ENCODE measurements at regions not wholly inside any gene's neighbourhood (a gene's known extent, or its start where the extent isn't known, plus 50 kb on each side); places are given as distances from the start of the nearest gene placed in this dataset.

DNA sequence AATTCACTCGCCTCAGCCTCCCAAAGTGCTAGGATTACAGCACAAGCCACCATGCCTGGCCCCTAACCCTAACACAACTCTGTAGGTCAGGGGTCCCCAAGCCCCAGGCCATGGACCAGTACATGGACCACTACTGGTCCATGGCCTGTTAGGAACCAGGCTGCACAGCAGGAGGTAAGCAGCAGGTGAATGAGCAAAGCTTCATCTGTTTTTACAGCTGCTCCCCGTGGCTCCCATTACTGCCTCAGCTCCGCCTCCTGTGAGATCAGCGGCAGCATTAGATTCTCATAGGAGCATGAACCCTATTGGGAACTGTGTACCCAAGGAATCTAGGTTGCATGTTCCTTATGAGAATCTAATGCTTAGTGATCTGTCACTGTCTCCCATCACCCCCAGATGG is 201.7 kb downstream of the NRP2 start:
- TF ChIP-seq, protein P1, sequence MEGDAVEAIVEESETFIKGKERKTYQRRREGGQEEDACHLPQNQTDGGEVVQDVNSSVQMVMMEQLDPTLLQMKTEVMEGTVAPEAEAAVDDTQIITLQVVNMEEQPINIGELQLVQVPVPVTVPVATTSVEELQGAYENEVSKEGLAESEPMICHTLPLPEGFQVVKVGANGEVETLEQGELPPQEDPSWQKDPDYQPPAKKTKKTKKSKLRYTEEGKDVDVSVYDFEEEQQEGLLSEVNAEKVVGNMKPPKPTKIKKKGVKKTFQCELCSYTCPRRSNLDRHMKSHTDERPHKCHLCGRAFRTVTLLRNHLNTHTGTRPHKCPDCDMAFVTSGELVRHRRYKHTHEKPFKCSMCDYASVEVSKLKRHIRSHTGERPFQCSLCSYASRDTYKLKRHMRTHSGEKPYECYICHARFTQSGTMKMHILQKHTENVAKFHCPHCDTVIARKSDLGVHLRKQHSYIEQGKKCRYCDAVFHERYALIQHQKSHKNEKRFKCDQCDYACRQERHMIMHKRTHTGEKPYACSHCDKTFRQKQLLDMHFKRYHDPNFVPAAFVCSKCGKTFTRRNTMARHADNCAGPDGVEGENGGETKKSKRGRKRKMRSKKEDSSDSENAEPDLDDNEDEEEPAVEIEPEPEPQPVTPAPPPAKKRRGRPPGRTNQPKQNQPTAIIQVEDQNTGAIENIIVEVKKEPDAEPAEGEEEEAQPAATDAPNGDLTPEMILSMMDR (IDR thresholded peaks at IDR 0.05), result no peak
- no peak for TF ChIP-seq POLR2A (IDR thresholded peaks at IDR 0.05)

Data from transverse colon (tissue), 3 donors.